ENCODE measurements at regions not wholly inside any gene's neighbourhood (a gene's known extent, or its start where the extent isn't known, plus 50 kb on each side); places are given as distances from the start of the nearest gene placed in this dataset.

DNA sequence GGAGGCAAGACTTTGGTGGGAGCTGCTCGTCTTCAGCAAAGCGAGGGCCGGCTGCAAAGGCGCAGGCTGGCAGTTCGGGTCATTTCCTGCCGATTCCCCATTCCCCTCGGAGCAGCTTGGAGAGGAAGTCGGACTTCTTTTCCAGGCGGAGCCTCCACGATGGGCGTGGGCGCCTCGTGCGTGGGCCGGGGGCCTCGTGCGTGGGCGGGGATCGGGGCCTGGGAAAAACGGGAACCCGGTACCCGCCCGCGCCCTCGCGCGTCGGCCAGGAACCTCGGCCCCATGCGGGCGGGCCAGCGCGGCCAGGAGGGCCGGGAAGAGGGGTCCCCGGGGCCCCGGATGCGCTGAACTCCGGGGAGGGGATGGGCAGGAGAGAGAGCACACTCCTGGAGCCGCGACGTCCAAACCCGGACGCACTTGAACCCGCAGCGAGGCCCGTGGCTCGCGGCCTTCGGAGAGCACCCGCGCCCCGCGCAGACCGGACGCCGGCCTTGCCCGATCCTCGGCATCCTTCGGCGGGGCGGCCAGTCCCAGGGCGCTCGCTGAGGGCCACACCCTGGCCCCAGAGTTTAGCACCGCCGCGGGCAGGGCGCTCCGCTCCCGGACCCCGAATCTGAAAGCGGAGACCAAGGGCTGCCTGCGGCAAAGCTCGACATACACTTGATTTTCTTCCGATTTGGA lies 368.4 kb downstream of the MTX2 start:
- Histone ChIP-seq H3K4me3 (ENCODE audit: low read length) (peak overlapping the region; percentile 71), H3K9ac (ENCODE audit: low read length) (peak overlapping the region; percentile 93), H3K4me1 (ENCODE audit: insufficient read depth, low read length) (peaks cover 41% of the 10 kb centered on the region), H3K9me3 (ENCODE audit: low read length) (no peaks in the 10 kb centered on the region), H3K9me2 (replicated peaks; ENCODE audit: low read length) (no peaks in the 10 kb centered on the region), H3K27ac (ENCODE audit: low read length) (peak overlapping the region; percentile 76), H3K27me3 (ENCODE audit: low read length) (no peaks in the 10 kb centered on the region), H2AFZ (ENCODE audit: low read length) (peak overlapping the region; percentile 69), H3F3A (ENCODE audit: low read length, unreplicated experiment) (no peaks in the 10 kb centered on the region), H4K20me1 (ENCODE audit: low read length) (no peaks in the 10 kb centered on the region), H3K4me2 (ENCODE audit: low read length) (peak overlapping the region; percentile 82), H3K79me2 (ENCODE audit: low read length) (peaks cover 40% of the 10 kb centered on the region), H3K36me3 (ENCODE audit: low read depth, low read length) (peaks cover 5% of the 10 kb centered on the region)
- ATAC-seq: peak; percentile 62
- TSS peak; percentile 21 for BruUV-seq (replicated peaks)
- ChIA-PET CTCF (interaction anchor here (0.6 to 1.8 kb wide), 9 partner anchors 15 to 1264 kb away, joined by 3 to 20 read pairs (median 8); no protein-coding TSS in a partner anchor), POLR2A (ENCODE audit: unreplicated experiment) (interaction anchor here (0.5 kb wide), 1 partner anchor 149 kb away, joined by 5 read pairs; no protein-coding TSS in a partner anchor)
- TF ChIP-seq EZH2phosphoT487 (IDR thresholded peaks at IDR 0.05; ENCODE audit: borderline replicate concordance, low read length): no peak
- no peak for TF ChIP-seq EZH2 (IDR thresholded peaks at IDR 0.05; ENCODE audit: low read length, unreplicated experiment)
- TF ChIP-seq, protein P1, sequence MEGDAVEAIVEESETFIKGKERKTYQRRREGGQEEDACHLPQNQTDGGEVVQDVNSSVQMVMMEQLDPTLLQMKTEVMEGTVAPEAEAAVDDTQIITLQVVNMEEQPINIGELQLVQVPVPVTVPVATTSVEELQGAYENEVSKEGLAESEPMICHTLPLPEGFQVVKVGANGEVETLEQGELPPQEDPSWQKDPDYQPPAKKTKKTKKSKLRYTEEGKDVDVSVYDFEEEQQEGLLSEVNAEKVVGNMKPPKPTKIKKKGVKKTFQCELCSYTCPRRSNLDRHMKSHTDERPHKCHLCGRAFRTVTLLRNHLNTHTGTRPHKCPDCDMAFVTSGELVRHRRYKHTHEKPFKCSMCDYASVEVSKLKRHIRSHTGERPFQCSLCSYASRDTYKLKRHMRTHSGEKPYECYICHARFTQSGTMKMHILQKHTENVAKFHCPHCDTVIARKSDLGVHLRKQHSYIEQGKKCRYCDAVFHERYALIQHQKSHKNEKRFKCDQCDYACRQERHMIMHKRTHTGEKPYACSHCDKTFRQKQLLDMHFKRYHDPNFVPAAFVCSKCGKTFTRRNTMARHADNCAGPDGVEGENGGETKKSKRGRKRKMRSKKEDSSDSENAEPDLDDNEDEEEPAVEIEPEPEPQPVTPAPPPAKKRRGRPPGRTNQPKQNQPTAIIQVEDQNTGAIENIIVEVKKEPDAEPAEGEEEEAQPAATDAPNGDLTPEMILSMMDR (conservative IDR thresholded peaks at IDR 0.05; ENCODE audit: low read depth, low read length): no peak
- peak; percentile 68 for DNase-seq
- intact Hi-C loops (cut with micrococcal nuclease): loop anchor here (1.0 to 10.0 kb wide), 7 partner anchors 54 to 511 kb away; partner anchors contain the start of gene MTX2

DNA sequence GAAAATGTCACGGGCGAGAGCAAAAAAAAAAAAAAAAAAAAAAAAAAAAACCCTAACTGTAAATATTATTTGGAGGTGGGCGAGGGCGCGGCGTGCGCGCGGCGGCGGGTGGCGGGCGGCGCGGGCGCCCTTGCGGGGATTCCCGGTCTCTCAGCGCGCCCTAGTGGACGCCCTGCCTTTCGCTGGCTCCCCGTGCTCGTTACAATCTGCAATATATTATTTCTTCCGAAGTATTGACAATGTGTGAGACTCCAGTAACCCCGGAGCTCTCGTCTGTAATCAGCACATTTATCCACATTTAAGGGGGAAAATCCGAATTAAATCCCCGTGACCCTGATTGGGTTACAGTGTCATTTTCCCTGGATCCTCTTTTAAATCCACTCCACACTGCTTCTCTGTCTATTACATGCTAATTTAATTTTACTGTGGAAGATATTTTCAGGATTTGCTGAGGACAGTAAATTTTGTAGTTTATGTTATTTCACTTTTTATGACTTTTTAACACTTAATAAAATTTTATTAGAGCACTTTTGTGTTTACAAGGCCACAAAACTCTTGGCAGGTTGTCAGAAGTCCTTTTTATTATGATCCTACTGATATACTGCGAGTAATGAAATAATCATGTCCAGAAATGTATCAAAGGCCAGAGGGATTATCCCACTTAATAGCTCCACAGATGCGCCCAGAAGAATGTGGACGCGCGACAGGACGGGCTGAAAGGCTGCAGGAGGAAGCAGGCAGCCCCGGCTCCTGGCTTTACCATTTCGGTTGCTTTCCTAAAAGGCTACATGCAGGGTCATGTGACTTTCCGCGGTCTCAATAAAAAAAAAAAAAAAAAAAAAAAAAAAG lies 369.1 kb downstream of the MTX2 start:
- H3K36me3 ChIP-seq (ENCODE audit: low read depth, low read length): no peaks in the 10 kb centered on the region
- peak overlapping the region; percentile 82 for H3K4me2 ChIP-seq (ENCODE audit: low read length)
- TF ChIP-seq, protein P1 (conservative IDR thresholded peaks at IDR 0.05; ENCODE audit: low read depth, low read length): peak; percentile 86
- no peak for TF ChIP-seq EZH2phosphoT487 (IDR thresholded peaks at IDR 0.05; ENCODE audit: borderline replicate concordance, low read length)
- BruUV-seq (replicated peaks): no TSS peak
- peak; percentile 61 for ATAC-seq
- peaks cover 40% of the 10 kb centered on the region for H3K79me2 ChIP-seq (ENCODE audit: low read length)
- CTCF ChIA-PET: interaction anchor here (0.5 to 1.8 kb wide), 8 partner anchors 14 to 1265 kb away, joined by 4 to 20 read pairs (median 6); no protein-coding TSS in a partner anchor
- POLR2A ChIA-PET (ENCODE audit: unreplicated experiment): no interaction called here
- peak overlapping the region; percentile 76 for H3K27ac ChIP-seq (ENCODE audit: low read length)
- H3K9me3 ChIP-seq (ENCODE audit: low read length): no peaks in the 10 kb centered on the region
- DNase-seq: peak; percentile 78
- H4K20me1 ChIP-seq (ENCODE audit: low read length): no peaks in the 10 kb centered on the region
- no peaks in the 10 kb centered on the region for H3K9me2 ChIP-seq (replicated peaks; ENCODE audit: low read length)
- peak overlapping the region; percentile 93 for H3K9ac ChIP-seq (ENCODE audit: low read length)
- peak overlapping the region; percentile 71 for H3K4me3 ChIP-seq (ENCODE audit: low read length)
- no peaks in the 10 kb centered on the region for H3K27me3 ChIP-seq (ENCODE audit: low read length)
- H2AFZ ChIP-seq (ENCODE audit: low read length): peak overlapping the region; percentile 69
- H3K4me1 ChIP-seq (ENCODE audit: insufficient read depth, low read length): peaks cover 41% of the 10 kb centered on the region
- intact Hi-C loops (cut with micrococcal nuclease): loop anchor here (1.0 to 10.0 kb wide), 7 partner anchors 55 to 512 kb away; partner anchors contain the start of gene MTX2
- no peaks in the 10 kb centered on the region for H3F3A ChIP-seq (ENCODE audit: low read length, unreplicated experiment)
